GM12878 (cell line): ENCODE measurements at regions not wholly inside any gene's neighbourhood (a gene's known extent, or its start where the extent isn't known, plus 50 kb on each side); places are given as distances from the start of the nearest gene placed in this dataset.

ENCODE experiments used
- ATAC-seq: fragments of 200-7000 bp; cut with Tn5 transposase; 3 replicates; pipeline ENCODE4 v1.9.1; 2020; ENCODE audit warnings: mild to moderate bottlenecking, moderate library complexity
- BruUV-seq: library from RNA; stranded (reverse); fragments of 400-500 nt; replicated peaks from 2 replicates; lab custom pipeline; 2021; lab: Mats Ljungman, UMichigan
- CTCF ChIA-PET: fragments of 300-600 bp; sonication (Branson Sonifier 250); formaldehyde crosslinking; extraction: SDS; loops from one replicate; lab custom pipeline; 2021; ENCODE audit warnings: inconsistent platforms; lab: Yijun Ruan, JAX
- POLR2A ChIA-PET: fragments of 350-600 bp; formaldehyde crosslinking; extraction: SDS; loops from one replicate; lab custom pipeline; 2021; ENCODE audit warnings: inconsistent platforms; lab: Charles Lee
- RAD21 ChIA-PET: fragments of 300-600 bp; sonication (Branson Sonifier 250); formaldehyde crosslinking; loops from one replicate; lab custom pipeline; 2023; ENCODE audit warnings: antibody characterized with exemption; ENCODE audit not compliant: unreplicated experiment; lab: Charles Lee
- SMC1A ChIA-PET: fragments of 300-600 bp; sonication (Branson Sonifier 250); formaldehyde crosslinking; loops from one replicate; lab custom pipeline; 2023; ENCODE audit not compliant: unreplicated experiment, uncharacterized antibody; lab: Charles Lee
- DNase-seq: peaks from one replicate; pipeline ENCODE4 v3.0.0-alpha.2; 2011; ENCODE audit warnings: low read depth, low spot score
- FAIRE-seq: peaks from 3 replicates; lab custom pipeline; 2011; peaks lifted over from hg19 to GRCh38; lab: Jason Lieb, UNC
- H2AFZ ChIP-seq: 2 replicates; pipeline ENCODE4 v1.6.0; 2011; ENCODE audit warnings: low read depth, low read length, control low read depth; ENCODE audit not compliant: control insufficient read depth
- H3K27ac ChIP-seq: 2 replicates; pipeline ENCODE4 v1.5.1; 2011; ENCODE audit warnings: control low read depth; ENCODE audit not compliant: control insufficient read depth, insufficient read depth
- H3K27me3 ChIP-seq, 2 experiments: replicated peaks in 1 of 2; 2 replicates each; pipeline versions ENCODE4 v1.6.0 to v1.6.1; 2011; ENCODE audit warnings: low read length in 1 of 2; ENCODE audit not compliant: control insufficient read depth in 2 of 2, insufficient read depth in 2 of 2
- H3K36me3 ChIP-seq, 2 experiments: 2 replicates each; pipeline ENCODE4 v1.5.1; 2011; ENCODE audit warnings: low read length in 1 of 2; ENCODE audit not compliant: control insufficient read depth in 2 of 2, insufficient read depth in 2 of 2
- H3K4me1 ChIP-seq: 2 replicates; pipeline ENCODE4 v1.6.1; 2011; ENCODE audit warnings: mild to moderate bottlenecking, low read length, moderate library complexity, mixed read lengths; ENCODE audit not compliant: control insufficient read depth, insufficient read depth
- H3K4me2 ChIP-seq: 2 replicates; pipeline ENCODE4 v1.6.0; 2011; ENCODE audit warnings: control low read depth; ENCODE audit not compliant: control insufficient read depth, insufficient read depth
- H3K4me3 ChIP-seq: fragments of 200-600 bp; sonication (generic); 2 replicates; pipeline ENCODE4 v1.5.1; 2016
- H3K79me2 ChIP-seq: 2 replicates; pipeline ENCODE4 v1.6.0; 2011; ENCODE audit warnings: low read length; ENCODE audit not compliant: control insufficient read depth, insufficient read depth
- H3K9ac ChIP-seq: 2 replicates; pipeline ENCODE4 v1.8.0; 2011; ENCODE audit warnings: low read length, control low read depth, mixed read lengths; ENCODE audit not compliant: control insufficient read depth, insufficient read depth
- H3K9me3 ChIP-seq: replicated peaks from 3 replicates; pipeline ENCODE4 v1.5.1; 2011; ENCODE audit warnings: mild to moderate bottlenecking, low read length; ENCODE audit not compliant: control insufficient read depth, insufficient read depth
- H4K20me1 ChIP-seq: 2 replicates; pipeline ENCODE4 v1.6.0; 2011; ENCODE audit not compliant: control insufficient read depth, insufficient read depth
- EED ChIP-seq: sonication (generic); IDR thresholded peaks from 2 replicates; pipeline ENCODE4 v1.6.1; 2016; ENCODE audit warnings: antibody characterized with exemption, low read depth
- ETV6 ChIP-seq, 2 experiments: fragments of 450-650 bp in 1 of 2; IDR thresholded peaks in 1 of 2; conservative IDR thresholded peaks in 1 of 2; 2 replicates each; pipeline ENCODE4 v1.6.1; 2014; ENCODE audit warnings: antibody characterized with exemption in 1 of 2, borderline replicate concordance in 1 of 2, low read depth in 1 of 2, mild to moderate bottlenecking in 1 of 2, moderate library complexity in 1 of 2
- HDAC2 ChIP-seq: fragments of 200-600 bp; sonication (generic); IDR thresholded peaks from 2 replicates; pipeline ENCODE4 v1.6.1; 2017
- HDAC6 ChIP-seq: fragments of 200-600 bp; sonication (generic); IDR thresholded peaks from one replicate; pipeline ENCODE4 v1.8.0; 2017; ENCODE audit warnings: antibody characterized with exemption; ENCODE audit not compliant: unreplicated experiment
- IKZF1 ChIP-seq: fragments of 450-650 bp; conservative IDR thresholded peaks from 2 replicates; pipeline ENCODE4 v1.6.1; 2017; ENCODE audit warnings: antibody characterized with exemption, mild to moderate bottlenecking
- JUND ChIP-seq: IDR thresholded peaks from 2 replicates; pipeline ENCODE4 v1.6.1; 2012; ENCODE audit warnings: low read depth, mild to moderate bottlenecking, low read length, improper control_type of control experiment, moderate library complexity
- NFXL1 ChIP-seq: fragments of 450-650 bp; IDR thresholded peaks from 2 replicates; pipeline ENCODE4 v1.6.1; 2017; ENCODE audit warnings: antibody characterized with exemption, mild to moderate bottlenecking, borderline replicate concordance
- SIX5 ChIP-seq: IDR thresholded peaks from 2 replicates; pipeline ENCODE4 v1.6.1; 2011; ENCODE audit warnings: mild to moderate bottlenecking, low read depth, low read length, moderate library complexity; ENCODE audit not compliant: severe bottlenecking
- SREBF1 ChIP-seq: IDR thresholded peaks from 2 replicates; pipeline ENCODE4 v1.6.1; 2012; ENCODE audit warnings: mild to moderate bottlenecking, low read length
- ZNF622 ChIP-seq: fragments of 450-650 bp; IDR thresholded peaks from 2 replicates; pipeline ENCODE4 v1.6.1; 2017; ENCODE audit warnings: mild to moderate bottlenecking, inconsistent platforms
- WGBS: methylation state at CpG from one replicate; pipeline ENCODE4 v1.1.6; 2016; ENCODE audit warnings: low lambda C conversion rate; ENCODE audit not compliant: insufficient replicate concordance, insufficient coverage; ENCODE audit errors: missing lambda C conversion rate; 5-methylcytosine and 5-hydroxymethylcytosine counted together
- in situ Hi-C: fragments of 300-500 bp; cut with MboI; formaldehyde crosslinking; loops from 9 replicates; pipeline ENCODE4 v1.14.3; 2018; ENCODE audit warnings: mixed read lengths
- intact Hi-C: fragments of 100-400 bp; cut with micrococcal nuclease; formaldehyde crosslinking; loops from one replicate; pipeline ENCODE4 v1.14.2; 2022; ENCODE audit not compliant: unreplicated experiment
- TF ChIP-seq, protein P1 (sequence below): fragments of 450-650 bp; IDR thresholded peaks from 2 replicates; pipeline ENCODE4 v1.6.1; 2017; ENCODE audit warnings: mild to moderate bottlenecking
- TF ChIP-seq, protein P2 (sequence below): IDR thresholded peaks from 2 replicates; pipeline ENCODE4 v1.6.1; 2012; ENCODE audit warnings: low read length, inconsistent platforms
- TF ChIP-seq, protein P3 (sequence below): fragments of 150-350 bp; IDR thresholded peaks from 2 replicates; pipeline ENCODE4 v1.6.1; 2014; ENCODE audit warnings: mild to moderate bottlenecking, low read depth, low read length
- TF ChIP-seq, protein P4 (sequence below): fragments of 450-650 bp; formaldehyde crosslinking; IDR thresholded peaks from 2 replicates; pipeline ENCODE4 v1.5.0; 2022; ENCODE audit warnings: mild to moderate bottlenecking, missing genetic modification characterization

DNA sequence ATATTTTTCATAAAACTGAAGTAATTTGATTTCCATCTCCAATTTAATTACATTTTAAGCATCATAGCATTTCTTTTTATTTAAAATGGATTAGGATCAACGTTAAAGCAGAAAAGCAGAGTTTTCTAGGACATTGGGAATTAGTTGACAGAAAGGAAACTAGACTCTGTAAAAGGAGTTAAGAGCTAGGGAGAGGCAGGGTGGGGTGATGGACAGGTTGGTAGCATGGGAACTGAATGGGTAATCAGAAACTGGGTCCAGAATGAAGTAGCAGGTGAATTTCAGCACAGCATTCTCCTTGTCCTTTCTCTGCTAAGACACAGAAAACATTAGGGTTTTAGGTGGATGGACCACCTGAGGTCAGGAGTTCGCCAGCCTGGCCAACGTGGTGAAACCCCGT is 97.6 kb downstream of the ANAPC4 start (continued):
- TF ChIP-seq, protein P1, sequence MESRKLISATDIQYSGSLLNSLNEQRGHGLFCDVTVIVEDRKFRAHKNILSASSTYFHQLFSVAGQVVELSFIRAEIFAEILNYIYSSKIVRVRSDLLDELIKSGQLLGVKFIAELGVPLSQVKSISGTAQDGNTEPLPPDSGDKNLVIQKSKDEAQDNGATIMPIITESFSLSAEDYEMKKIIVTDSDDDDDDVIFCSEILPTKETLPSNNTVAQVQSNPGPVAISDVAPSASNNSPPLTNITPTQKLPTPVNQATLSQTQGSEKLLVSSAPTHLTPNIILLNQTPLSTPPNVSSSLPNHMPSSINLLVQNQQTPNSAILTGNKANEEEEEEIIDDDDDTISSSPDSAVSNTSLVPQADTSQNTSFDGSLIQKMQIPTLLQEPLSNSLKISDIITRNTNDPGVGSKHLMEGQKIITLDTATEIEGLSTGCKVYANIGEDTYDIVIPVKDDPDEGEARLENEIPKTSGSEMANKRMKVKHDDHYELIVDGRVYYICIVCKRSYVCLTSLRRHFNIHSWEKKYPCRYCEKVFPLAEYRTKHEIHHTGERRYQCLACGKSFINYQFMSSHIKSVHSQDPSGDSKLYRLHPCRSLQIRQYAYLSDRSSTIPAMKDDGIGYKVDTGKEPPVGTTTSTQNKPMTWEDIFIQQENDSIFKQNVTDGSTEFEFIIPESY, result no peak
- no peak for TF ChIP-seq HDAC6
- TF ChIP-seq, protein P2, sequence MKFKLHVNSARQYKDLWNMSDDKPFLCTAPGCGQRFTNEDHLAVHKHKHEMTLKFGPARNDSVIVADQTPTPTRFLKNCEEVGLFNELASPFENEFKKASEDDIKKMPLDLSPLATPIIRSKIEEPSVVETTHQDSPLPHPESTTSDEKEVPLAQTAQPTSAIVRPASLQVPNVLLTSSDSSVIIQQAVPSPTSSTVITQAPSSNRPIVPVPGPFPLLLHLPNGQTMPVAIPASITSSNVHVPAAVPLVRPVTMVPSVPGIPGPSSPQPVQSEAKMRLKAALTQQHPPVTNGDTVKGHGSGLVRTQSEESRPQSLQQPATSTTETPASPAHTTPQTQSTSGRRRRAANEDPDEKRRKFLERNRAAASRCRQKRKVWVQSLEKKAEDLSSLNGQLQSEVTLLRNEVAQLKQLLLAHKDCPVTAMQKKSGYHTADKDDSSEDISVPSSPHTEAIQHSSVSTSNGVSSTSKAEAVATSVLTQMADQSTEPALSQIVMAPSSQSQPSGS, result no peak

DNA sequence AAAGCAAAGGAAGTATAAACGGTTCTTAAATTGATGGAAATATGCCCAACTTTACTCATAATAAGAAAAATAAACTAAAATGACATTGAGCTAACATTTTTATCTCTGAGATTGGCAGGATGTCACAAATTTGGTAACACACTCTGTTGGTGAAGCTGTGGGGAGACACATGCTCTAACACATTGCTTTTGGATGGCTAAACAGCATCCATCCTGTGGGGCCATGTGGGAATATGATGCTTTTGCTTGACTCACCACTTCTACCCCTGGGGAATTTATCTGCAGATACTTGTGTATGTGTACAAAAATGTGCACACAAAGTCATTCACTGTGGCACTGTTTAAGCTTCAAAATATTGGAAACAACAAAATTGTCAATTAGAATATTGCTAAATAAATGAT is 100.2 kb downstream of the ANAPC4 start:
- no peaks in the 10 kb centered on the region for H3K36me3 ChIP-seq
- no peaks in the 10 kb centered on the region for H3K79me2 ChIP-seq
- POLR2A ChIA-PET, result no interaction called here
- FAIRE-seq (no peak), ATAC-seq (no peak), DNase-seq (no peak)
- H4K20me1 ChIP-seq, result no peaks in the 10 kb centered on the region
- H3K4me2 ChIP-seq, result no peak overlapping the region
- H3K4me3 ChIP-seq, result no peak overlapping the region
- H3K9ac ChIP-seq, result no peak overlapping the region
- WGBS, result 0% methylated on average over 1 of the region's 1 CpG
- CTCF ChIA-PET, result no interaction called here
- no peaks in the 10 kb centered on the region for H3K27me3 ChIP-seq
- H3K4me1 ChIP-seq, result no peaks in the 10 kb centered on the region
- intact Hi-C loops, result no loop called here
- RAD21 ChIA-PET, result no interaction called here
- SMC1A ChIA-PET, result interaction anchor here (0.8 kb wide), 1 partner anchor 37 kb away, joined by 3 read pairs; no protein-coding TSS in a partner anchor
- no TSS peak for BruUV-seq
- H2AFZ ChIP-seq, result no peak overlapping the region
- no peak overlapping the region for H3K27ac ChIP-seq
- no peaks in the 10 kb centered on the region for H3K9me3 ChIP-seq
- TF ChIP-seq HDAC2 (no peak), JUND (no peak), IKZF1 (no peak), SREBF1 (no peak), NFXL1 (no peak), EED (no peak), ZNF622 (no peak), SIX5 (no peak), ETV6 (conservative IDR thresholded peaks at IDR 0.05 in 1 of 2, IDR thresholded peaks at IDR 0.05 in 1 of 2; ENCODE audit: borderline replicate concordance in 1 of 2, low read depth in 1 of 2) (no peak)
- TF ChIP-seq, protein P3, sequence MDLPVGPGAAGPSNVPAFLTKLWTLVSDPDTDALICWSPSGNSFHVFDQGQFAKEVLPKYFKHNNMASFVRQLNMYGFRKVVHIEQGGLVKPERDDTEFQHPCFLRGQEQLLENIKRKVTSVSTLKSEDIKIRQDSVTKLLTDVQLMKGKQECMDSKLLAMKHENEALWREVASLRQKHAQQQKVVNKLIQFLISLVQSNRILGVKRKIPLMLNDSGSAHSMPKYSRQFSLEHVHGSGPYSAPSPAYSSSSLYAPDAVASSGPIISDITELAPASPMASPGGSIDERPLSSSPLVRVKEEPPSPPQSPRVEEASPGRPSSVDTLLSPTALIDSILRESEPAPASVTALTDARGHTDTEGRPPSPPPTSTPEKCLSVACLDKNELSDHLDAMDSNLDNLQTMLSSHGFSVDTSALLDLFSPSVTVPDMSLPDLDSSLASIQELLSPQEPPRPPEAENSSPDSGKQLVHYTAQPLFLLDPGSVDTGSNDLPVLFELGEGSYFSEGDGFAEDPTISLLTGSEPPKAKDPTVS, result no peak
- TF ChIP-seq, protein P4, sequence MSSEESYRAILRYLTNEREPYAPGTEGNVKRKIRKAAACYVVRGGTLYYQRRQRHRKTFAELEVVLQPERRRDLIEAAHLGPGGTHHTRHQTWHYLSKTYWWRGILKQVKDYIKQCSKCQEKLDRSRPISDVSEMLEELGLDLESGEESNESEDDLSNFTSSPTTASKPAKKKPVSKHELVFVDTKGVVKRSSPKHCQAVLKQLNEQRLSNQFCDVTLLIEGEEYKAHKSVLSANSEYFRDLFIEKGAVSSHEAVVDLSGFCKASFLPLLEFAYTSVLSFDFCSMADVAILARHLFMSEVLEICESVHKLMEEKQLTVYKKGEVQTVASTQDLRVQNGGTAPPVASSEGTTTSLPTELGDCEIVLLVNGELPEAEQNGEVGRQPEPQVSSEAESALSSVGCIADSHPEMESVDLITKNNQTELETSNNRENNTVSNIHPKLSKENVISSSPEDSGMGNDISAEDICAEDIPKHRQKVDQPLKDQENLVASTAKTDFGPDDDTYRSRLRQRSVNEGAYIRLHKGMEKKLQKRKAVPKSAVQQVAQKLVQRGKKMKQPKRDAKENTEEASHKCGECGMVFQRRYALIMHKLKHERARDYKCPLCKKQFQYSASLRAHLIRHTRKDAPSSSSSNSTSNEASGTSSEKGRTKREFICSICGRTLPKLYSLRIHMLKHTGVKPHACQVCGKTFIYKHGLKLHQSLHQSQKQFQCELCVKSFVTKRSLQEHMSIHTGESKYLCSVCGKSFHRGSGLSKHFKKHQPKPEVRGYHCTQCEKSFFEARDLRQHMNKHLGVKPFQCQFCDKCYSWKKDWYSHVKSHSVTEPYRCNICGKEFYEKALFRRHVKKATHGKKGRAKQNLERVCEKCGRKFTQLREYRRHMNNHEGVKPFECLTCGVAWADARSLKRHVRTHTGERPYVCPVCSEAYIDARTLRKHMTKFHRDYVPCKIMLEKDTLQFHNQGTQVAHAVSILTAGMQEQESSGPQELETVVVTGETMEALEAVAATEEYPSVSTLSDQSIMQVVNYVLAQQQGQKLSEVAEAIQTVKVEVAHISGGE, result no peak
- in situ Hi-C loops, result no loop called here
